Activated T-cell treated with anti-CD3 and anti-CD28 coated beads, Interleukin-2, amount 50 U/mL, for 4 hours (primary cell): ENCODE measurements at regions not wholly inside any gene's neighbourhood (a gene's known extent, or its start where the extent isn't known, plus 50 kb on each side); places are given as distances from the start of the nearest gene placed in this dataset.
"Not testable (repeated sequence)": the region's sequence is repeated elsewhere in the genome, so short reads cannot be mapped to it uniquely, and the experiment has no call there.

Experiments used
- ATAC-seq, 2 donors: fragments of 200-7000 bp; cut with Tn5 transposase; one replicate each; pipeline ENCODE4 v1.10.0; 2021
- DNase-seq: peaks from one replicate; pipeline ENCODE4 v3.0.0-alpha.2; 2020
- H3K27me3 Mint-ChIP-seq: one replicate; pipeline ENCODE4 v1.8.0; 2021; ENCODE audit warnings: low read depth, mixed read lengths
- H3K36me3 Mint-ChIP-seq: one replicate; pipeline ENCODE4 v1.8.0; 2022; ENCODE audit warnings: mixed read lengths; ENCODE audit not compliant: insufficient read depth
- H3K4me1 Mint-ChIP-seq: one replicate; pipeline ENCODE4 v1.8.0; 2021; ENCODE audit warnings: low read depth, mixed read lengths
- H3K4me3 Mint-ChIP-seq: one replicate; pipeline ENCODE4 v1.8.0; 2021; ENCODE audit warnings: mild to moderate bottlenecking, moderate library complexity, mixed read lengths
- H3K9me3 Mint-ChIP-seq: one replicate; pipeline ENCODE4 v1.8.0; 2021; ENCODE audit warnings: mixed read lengths

DNA sequence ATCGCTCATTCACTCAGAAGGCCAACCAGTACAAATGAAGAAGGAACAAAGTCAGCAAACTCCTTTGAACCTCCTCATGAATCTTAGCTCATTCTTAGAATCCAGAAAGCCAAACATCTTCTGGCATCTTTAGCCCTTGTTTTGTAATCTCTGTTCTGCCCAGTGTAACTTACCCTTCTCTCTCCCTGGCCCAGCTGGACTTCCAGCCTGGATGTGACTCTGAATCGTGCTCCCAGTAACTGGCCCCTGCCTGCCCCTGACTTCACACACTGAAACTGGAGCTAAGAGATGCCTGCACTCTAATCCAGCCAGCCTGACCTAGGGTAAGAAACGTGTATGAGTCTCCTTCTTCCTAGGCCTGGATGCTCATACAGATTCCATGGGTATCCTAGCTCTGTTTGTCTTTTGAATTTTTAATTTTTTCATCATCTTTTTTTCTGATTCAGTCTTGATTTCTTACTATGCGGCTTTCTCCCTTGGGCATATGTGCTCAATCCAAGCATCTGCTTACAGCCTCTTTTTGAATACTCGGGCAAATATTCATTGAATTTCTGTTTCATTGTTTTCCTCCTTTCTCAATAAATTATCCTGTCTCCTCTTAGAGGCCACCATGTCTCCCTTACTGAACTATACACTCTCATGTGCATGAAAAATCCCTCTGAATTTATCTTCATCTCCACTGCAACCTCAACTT is 845.6 kb upstream of the AUTS2 start:
- peaks cover 12% of the 10 kb centered on the region for H3K9me3 Mint-ChIP-seq
- no peak overlapping the region for H3K4me3 Mint-ChIP-seq
- no peak for DNase-seq
- H3K36me3 Mint-ChIP-seq: no peaks in the 10 kb centered on the region
- no peaks in the 10 kb centered on the region for H3K27me3 Mint-ChIP-seq
- ATAC-seq: no peak
- H3K4me1 Mint-ChIP-seq: no peaks in the 10 kb centered on the region

DNA sequence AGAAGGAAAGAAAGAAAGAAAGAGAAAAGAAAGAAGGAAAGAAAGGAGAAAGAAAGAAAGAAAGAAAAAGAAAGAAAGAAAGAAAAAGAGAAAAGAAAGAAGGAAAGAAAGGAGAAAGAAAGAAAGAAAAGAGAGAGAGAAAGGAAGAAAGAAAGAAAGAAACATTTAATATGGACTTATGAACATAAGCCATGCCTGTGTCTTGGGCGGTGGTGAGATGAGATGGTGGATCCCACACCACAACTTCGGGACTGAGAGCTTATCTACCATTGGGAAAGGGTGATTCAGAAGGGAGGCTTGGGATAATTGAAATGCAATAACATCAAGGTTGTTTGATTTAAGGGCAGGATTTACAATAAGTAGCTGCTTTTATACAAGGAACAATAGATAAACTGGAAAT is 843.9 kb upstream of the AUTS2 start:
- no peaks in the 10 kb centered on the region for H3K27me3 Mint-ChIP-seq
- no peaks in the 10 kb centered on the region for H3K4me1 Mint-ChIP-seq
- ATAC-seq: no peak
- no peak overlapping the region for H3K4me3 Mint-ChIP-seq
- H3K36me3 Mint-ChIP-seq: no peaks in the 10 kb centered on the region
- DNase-seq: no peak
- peaks cover 8% of the 10 kb centered on the region for H3K9me3 Mint-ChIP-seq

DNA sequence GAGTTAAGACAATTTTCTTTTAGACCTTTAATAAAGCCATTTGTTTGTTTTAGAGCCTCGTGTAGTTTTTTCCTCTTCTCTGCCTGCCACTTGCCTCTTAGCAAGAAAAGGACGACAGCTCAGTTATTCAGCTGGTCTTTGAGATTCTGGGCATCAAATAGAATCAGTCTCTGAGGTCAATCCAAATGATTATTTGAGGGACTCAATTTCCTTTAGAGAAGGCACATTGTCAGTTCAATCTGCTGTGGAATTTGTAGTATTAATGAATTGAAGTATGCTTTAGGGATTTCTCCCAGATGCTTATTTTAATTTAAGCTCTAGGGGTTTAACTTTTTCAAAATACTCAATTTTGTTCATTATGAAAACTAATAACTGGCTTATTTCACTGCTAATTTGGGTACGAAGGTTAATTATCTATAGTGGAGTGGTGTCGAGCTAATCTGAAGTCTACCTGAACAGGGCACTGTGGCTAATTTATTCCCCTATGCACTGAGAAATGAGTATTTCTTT is 841.2 kb upstream of the AUTS2 start:
- Mint-ChIP-seq H3K27me3 (no peaks in the 10 kb centered on the region), H3K36me3 (no peaks in the 10 kb centered on the region), H3K4me3 (no peak overlapping the region), H3K4me1 (no peaks in the 10 kb centered on the region), H3K9me3 (peaks cover 6% of the 10 kb centered on the region)
- ATAC-seq: no peak
- no peak for DNase-seq

DNA sequence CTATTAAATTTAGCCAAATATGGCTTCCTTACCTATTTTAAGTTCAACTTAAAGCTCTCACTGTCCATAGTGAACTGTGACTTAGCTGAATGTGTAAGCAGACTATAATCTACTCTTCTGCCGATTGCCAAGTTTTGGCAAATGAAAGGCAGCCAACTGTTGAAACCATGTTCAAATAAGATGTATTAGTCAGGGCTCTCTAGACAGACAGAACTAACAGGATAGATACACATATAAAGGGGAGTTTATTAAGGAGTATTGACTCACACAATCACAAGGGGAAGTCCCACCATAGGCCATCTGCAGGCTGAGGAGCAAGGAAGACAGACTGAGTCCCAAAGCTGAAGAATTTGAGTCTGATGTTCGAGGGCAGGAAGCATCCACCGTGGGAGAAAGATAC is 837.7 kb upstream of the AUTS2 start:
- ATAC-seq: no peak
- H3K27me3 Mint-ChIP-seq: no peaks in the 10 kb centered on the region
- H3K36me3 Mint-ChIP-seq: no peaks in the 10 kb centered on the region
- DNase-seq: no peak
- H3K9me3 Mint-ChIP-seq: peaks cover 5% of the 10 kb centered on the region
- no peaks in the 10 kb centered on the region for H3K4me1 Mint-ChIP-seq
- no peak overlapping the region for H3K4me3 Mint-ChIP-seq

DNA sequence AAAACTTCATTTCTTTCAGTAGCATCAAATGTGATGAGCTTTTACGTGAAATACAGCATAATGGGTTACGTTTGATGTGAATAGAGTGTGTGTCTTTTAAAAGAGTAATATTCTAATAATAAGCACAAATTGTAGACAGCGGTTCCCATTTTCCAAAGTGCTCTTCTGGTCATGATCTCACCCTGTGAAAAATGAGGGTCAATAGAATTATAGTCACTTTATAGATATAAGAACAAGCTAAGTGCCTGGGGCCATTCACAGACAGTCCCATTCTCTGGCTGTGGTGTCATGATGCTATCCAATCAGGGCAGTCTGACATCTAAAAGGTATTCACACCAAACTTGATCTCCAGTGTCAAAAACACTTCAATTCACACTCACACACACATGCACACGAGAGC is 830.8 kb upstream of the AUTS2 start:
- Mint-ChIP-seq H3K4me1 (no peaks in the 10 kb centered on the region), H3K9me3 (peaks cover 4% of the 10 kb centered on the region), H3K27me3 (no peaks in the 10 kb centered on the region), H3K4me3 (no peak overlapping the region), H3K36me3 (no peaks in the 10 kb centered on the region)
- DNase-seq (no peak), ATAC-seq (no peak)

DNA sequence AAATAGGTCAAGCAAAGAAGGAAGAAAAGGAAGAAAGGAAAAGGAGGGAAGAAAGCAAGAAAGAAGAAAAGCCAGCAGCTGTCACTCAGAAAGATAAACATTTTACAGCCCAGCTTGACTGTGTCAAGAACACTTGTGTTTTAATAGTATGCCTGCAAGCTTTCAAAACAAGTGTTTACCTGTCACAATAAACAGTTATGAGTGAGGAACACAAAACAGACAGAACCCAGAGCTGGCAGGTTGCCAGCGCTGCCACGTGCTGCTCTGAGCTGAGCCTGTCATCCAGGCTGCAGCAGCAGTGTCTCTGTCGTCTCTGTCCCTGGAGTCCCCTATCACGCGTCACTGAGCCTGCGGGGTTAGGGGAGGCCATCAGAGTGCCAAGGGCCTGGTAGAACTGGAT is 827.6 kb upstream of the AUTS2 start:
- no peak for DNase-seq
- Mint-ChIP-seq H3K4me1 (no peaks in the 10 kb centered on the region), H3K9me3 (peaks cover 10% of the 10 kb centered on the region), H3K36me3 (no peaks in the 10 kb centered on the region), H3K4me3 (no peak overlapping the region), H3K27me3 (no peaks in the 10 kb centered on the region)
- no peak for ATAC-seq

DNA sequence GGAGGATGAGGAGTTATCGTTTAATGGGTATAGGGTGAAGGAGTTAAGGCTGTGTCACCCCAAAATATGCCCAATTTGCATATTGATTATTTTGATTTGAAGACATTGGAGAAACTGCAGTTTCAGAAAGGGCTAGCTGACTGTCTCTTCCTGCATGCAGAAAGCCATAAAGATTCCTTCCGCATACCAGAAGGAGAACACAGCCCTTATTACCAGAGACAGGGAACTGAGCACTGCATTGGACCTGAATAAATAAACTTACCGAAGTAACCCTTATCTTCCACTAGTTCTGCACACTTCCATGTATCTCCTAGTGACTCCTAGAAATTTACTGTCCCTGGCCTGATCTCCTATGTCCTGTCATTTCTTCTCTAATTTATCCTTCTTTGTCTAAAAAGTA is 821.9 kb upstream of the AUTS2 start:
- Mint-ChIP-seq H3K27me3 (no peaks in the 10 kb centered on the region), H3K4me1 (no peaks in the 10 kb centered on the region), H3K4me3 (no peak overlapping the region), H3K36me3 (no peaks in the 10 kb centered on the region), H3K9me3 (peaks cover 27% of the 10 kb centered on the region)
- DNase-seq (no peak), ATAC-seq (no peak)

DNA sequence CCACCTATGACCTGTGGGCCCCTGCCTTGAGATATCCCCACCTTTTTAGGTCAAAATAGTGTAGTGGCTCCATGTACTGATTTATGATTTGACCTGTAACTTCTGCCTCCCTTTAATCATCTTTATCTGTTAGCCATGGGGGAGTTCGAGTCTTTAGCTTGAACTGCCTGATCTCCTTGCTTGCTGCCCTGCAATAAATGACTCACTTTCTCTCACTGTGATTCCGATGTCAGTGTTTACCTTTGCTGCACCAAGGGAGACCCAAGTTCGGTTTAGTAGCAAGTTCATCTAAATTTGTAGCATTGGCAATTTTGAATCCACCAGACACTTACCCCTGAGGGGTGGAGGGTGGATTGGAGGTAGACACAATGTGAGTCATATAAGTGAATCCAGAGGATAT is 814.6 kb upstream of the AUTS2 start:
- no peaks in the 10 kb centered on the region for H3K36me3 Mint-ChIP-seq
- DNase-seq (no peak), ATAC-seq (no peak)
- H3K9me3 Mint-ChIP-seq: peaks cover 18% of the 10 kb centered on the region
- H3K4me3 Mint-ChIP-seq: no peak overlapping the region
- no peaks in the 10 kb centered on the region for H3K27me3 Mint-ChIP-seq
- H3K4me1 Mint-ChIP-seq: no peaks in the 10 kb centered on the region

DNA sequence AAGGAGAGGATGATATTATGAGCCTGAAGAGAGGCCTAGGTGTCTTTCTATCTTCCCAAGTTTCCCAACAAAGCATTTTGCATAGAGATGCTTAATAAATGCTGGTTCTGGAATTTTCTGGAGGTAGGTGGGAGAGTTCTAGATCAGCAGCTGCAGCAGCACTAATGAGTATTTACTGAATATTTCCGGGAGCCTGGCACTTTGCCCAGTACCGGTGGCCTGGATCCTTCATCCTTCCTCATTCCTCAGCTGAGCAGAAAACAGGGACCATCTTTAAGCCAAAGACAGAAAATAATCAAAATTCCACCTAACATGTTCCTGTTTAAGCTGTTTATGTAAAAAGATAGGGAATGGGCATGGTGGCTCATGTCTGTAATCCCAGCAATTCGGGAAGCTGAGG is 813.2 kb upstream of the AUTS2 start:
- DNase-seq: no peak
- no peaks in the 10 kb centered on the region for H3K36me3 Mint-ChIP-seq
- H3K9me3 Mint-ChIP-seq: peaks cover 9% of the 10 kb centered on the region
- no peaks in the 10 kb centered on the region for H3K4me1 Mint-ChIP-seq
- ATAC-seq: no peak
- H3K4me3 Mint-ChIP-seq: no peak overlapping the region
- H3K27me3 Mint-ChIP-seq: no peaks in the 10 kb centered on the region

DNA sequence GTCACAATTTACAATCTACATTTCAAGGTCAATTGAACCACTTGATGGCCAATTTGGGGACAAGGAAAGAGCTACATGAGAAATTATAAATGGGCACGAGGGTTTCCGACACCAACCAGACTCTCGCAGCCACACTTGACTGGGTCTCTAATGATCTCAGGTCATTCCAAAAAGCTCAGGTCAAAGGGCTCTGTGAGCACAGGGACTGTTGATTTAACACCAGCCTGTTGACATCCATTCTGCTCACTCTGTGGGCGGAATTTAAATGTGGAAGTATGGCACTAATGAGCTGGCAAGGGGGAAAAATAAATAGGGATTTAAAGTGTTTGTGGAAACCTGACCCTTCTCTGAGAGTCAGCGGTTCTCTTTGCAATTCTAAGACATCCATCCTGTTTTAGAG is 810.7 kb upstream of the AUTS2 start:
- ATAC-seq (no peak), DNase-seq (no peak)
- Mint-ChIP-seq H3K4me3 (no peak overlapping the region), H3K36me3 (no peaks in the 10 kb centered on the region), H3K4me1 (no peaks in the 10 kb centered on the region), H3K27me3 (no peaks in the 10 kb centered on the region), H3K9me3 (peaks cover 12% of the 10 kb centered on the region)

DNA sequence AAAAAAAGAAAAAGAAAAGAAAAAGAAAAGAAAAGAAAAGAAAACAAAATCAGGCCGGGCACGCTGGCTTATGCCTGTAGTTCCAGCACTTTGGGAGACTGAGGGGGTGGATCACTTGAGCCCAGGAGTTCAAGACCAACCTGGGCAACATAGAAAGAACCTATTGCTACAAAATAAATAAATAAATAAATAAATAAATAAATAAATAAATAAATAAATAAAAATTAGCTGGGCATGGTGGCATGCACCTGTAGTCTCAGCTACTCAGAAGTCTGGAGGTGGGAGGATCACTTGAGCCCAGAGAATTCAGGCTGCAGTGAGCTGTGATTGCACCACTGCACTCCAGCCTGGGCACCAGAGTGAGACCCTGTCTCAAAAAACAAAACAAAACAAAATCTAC is 809.7 kb upstream of the AUTS2 start:
- not testable (repeated sequence) for DNase-seq, H3K36me3 Mint-ChIP-seq, H3K4me3 Mint-ChIP-seq, H3K27me3 Mint-ChIP-seq, H3K4me1 Mint-ChIP-seq, ATAC-seq
- peaks cover 11% of the 10 kb centered on the region for H3K9me3 Mint-ChIP-seq

DNA sequence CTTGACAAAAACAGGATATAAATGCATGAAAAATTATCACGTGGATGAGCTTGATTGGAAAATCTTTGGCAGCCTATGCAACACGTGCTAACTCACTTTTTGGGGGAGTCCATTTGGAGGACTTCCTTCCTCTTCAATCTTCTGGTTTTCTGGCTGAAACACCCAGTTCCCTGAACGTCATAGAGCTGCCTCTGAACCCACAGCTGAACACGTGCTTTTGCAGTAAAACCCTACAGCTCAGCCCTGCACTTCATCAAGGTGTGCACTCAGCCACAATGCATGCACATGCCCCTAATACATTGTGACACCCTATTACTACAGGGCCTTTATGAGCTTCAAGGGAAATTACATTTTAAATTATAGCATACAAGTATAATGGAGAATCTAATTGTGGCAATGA is 808.7 kb upstream of the AUTS2 start:
- ATAC-seq (no peak), DNase-seq (no peak)
- no peaks in the 10 kb centered on the region for H3K27me3 Mint-ChIP-seq
- no peaks in the 10 kb centered on the region for H3K4me1 Mint-ChIP-seq
- no peaks in the 10 kb centered on the region for H3K36me3 Mint-ChIP-seq
- peaks cover 12% of the 10 kb centered on the region for H3K9me3 Mint-ChIP-seq
- no peak overlapping the region for H3K4me3 Mint-ChIP-seq

DNA sequence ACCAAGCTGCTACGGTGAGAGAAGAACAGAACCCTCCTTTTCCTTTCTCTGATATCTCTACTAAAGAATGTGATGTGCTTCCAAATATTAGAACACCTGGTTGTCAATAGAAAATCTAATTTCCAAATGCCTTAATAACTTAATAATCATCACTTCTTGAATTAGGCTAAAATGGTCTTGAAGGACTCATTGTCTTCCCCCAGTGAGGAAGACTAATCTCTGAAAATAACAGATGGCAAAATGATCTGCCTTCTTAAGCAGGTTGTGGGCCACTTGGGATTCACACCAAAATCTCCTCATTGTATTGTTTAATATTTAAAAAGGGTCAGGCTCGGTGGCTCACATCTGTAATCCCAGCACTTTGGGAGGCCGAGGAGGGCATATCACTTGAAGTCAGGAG is 805.9 kb upstream of the AUTS2 start:
- H3K4me1 Mint-ChIP-seq: no peaks in the 10 kb centered on the region
- H3K27me3 Mint-ChIP-seq: no peaks in the 10 kb centered on the region

DNA sequence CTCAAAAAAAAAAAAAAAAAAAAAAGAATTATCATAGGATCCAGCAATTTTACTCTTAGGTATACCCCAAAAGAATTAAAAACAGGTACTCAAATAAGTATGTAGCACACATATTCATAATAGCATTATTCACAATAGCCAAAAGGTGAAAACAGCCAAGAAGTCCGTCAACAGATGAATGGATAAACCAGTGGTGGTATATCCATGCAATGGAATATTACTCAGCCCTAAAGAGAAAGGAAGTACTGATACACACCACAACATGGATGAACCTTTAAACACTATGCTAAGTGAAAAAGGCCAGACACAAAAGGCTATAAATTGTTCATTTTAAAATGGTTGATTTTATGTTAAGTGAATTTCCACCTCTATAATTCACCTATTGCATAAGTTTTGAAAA is 804.8 kb upstream of the AUTS2 start:
- H3K4me3 Mint-ChIP-seq: no peak overlapping the region
- peaks cover 14% of the 10 kb centered on the region for H3K9me3 Mint-ChIP-seq
- H3K27me3 Mint-ChIP-seq: no peaks in the 10 kb centered on the region
- H3K36me3 Mint-ChIP-seq: no peaks in the 10 kb centered on the region
- DNase-seq: no peak
- no peaks in the 10 kb centered on the region for H3K4me1 Mint-ChIP-seq
- no peak for ATAC-seq

More for the DNA sequence above, 805.9 kb upstream of the AUTS2 start:
- DNase-seq: no peak
- Mint-ChIP-seq H3K36me3 (no peaks in the 10 kb centered on the region), H3K9me3 (peaks cover 12% of the 10 kb centered on the region), H3K4me3 (no peak overlapping the region)
- ATAC-seq: no peak

DNA sequence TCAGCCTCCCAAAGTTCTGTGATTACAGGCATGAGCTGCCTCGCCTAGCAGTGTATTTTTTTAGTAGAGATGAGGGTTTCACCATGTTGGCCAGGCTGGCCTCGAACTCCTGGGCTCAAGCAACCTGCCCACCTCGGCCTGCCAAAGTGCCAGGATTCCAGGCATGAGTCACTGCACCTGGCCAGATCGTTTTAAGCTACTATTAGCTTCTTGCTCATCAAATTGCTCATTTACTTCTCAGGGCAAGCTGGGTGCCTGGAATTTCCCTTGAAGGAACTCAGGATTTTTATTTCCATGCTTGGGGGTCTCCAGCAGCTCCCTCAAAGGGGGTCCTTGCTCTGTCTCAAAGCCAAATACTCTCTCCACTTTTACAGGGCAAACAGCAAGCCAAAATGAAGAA is 798.0 kb upstream of the AUTS2 start:
- DNase-seq: no peak
- no peaks in the 10 kb centered on the region for H3K27me3 Mint-ChIP-seq
- no peak for ATAC-seq
- H3K4me3 Mint-ChIP-seq: no peak overlapping the region
- H3K36me3 Mint-ChIP-seq: no peaks in the 10 kb centered on the region
- no peaks in the 10 kb centered on the region for H3K4me1 Mint-ChIP-seq
- H3K9me3 Mint-ChIP-seq: peaks cover 19% of the 10 kb centered on the region

DNA sequence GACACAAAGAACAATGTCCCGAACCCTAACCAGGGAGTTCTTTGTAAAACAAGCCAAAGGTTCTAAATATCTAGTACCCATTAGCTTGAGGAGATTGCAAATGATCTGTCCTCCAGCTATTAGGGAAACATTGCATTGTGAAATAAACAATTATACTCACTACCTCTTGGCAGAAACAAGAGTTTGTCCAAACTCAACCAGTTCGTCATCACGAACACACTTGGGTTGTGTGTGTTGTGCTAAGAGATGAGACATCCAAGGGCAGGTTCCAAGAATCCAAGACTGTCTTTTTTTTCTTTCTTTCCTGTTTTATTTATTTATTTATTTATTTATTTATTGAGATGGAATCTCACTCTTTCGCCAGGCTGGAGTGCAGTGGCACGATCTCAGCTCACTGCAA is 793.1 kb upstream of the AUTS2 start:
- H3K4me1 Mint-ChIP-seq: no peaks in the 10 kb centered on the region
- H3K9me3 Mint-ChIP-seq: peaks cover 25% of the 10 kb centered on the region
- no peak for ATAC-seq

More for the DNA sequence above, 793.1 kb upstream of the AUTS2 start:
- no peak for DNase-seq
- Mint-ChIP-seq H3K36me3 (no peaks in the 10 kb centered on the region), H3K4me3 (no peak overlapping the region), H3K27me3 (no peaks in the 10 kb centered on the region)
